ENCODE measurements at regions not wholly inside any gene's neighbourhood (a gene's known extent, or its start where the extent isn't known, plus 50 kb on each side); places are given as distances from the start of the nearest gene placed in this dataset.

DNA sequence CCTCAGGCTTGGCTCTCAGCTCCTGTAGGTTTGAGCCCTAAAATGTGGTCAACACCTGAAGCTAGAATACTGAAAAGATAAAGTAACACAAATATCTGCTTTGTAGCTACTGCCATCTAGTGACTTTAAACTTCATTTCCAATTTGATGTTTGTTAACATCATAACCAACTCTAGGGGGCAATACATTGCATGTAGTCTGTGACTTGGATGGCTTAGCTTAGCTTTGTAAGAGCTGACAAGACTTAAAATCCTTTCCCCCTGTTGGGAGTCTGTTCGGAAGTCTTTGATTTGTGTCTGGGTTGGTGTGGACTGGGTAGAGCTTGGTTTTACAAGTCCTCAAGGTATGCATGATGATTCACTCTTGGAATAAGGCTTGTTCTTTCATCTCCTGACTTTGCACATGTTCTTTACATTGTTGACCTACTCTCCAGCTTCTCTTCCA is 51.7 kb downstream of the SCN11A start:
- peak; percentile 72 for DNase-seq

DNA sequence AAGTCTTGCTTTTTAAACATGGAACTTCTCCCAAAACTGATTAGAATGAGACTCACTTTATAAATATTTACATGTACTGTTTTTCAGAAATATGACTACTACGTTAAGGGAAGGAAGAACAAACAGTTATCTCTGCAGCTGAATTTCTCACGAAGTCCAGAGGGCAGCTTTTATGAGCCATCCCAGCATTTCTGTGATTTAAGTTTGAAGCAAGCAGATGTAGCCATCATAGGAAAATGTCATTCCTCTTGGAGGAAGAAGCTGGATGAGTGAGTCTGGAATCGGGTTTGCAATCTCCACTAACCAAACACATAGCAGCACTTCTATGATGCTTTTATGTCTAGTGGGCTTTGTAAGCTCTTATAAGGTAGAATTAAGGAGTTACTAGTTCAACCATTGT is 53.7 kb downstream of the SCN11A start:
- no peak for DNase-seq

DNA sequence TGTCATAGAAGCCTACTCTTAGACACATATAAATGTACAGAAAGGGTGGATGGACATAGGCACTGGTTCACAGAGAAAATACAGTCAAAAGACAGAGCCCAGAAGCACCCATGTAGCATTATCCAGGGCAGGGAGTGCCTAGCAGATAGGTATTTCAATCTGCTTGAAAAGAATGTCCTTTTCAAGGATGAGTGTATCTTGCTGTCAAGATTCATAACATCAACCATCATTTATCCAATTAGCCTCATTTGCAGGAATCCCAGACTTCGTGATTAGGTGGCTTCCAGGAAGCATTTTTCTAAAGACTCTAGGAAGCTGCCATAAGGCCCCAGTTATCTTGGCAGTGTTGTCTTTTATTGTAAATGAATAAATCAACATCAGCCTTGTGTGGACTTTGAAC is 55.6 kb downstream of the SCN11A start:
- DNase-seq = no peak

DNA sequence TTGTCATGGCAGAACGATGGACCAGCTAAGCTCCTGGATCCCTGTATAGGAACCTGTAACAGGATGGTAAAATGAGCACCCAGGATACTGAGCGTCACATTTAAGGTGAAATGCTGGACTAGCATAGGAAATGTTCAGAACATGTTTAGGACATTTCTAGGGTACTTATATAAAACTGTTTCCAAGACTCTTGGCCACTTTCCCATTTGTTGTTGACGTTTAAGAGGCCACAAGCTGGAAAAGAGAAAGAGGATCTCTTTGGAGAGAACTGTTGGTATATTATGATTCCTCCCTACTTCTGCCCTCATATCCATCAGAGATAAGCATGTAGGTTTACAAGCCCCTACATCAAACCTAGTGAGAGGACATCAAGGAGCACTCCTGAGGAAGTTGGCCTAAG is 57.5 kb downstream of the SCN11A start:
- DNase-seq = no peak

DNA sequence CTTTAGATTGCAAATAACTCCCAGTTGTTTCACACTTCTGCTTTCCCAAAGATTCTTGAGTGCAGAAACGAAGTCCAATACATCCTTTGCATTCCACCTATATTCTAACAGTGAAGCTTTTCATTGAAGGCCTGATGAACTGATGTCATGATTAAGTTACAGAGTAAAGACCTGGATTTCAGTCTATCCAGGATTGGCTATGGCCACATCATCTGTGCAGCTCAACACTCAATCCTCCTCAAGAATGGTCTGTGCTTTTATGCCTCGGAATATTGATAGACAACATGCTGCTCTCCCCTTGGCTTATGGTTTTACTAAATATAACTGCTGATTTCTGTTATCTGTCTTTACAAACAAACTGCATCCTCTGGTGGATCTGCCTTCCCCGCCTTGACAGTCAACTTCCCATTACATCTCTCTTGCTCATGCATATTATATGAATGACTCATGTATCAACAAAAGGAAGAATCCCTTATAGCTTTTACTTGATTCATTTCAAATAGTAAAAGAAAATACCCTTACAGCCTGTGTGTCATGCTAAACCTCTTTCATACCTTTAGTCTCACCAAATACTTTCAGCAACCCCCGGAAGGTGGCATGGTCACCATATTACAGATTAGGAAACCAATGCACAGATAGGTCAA is 59.5 kb downstream of the SCN11A start:
- no peak for DNase-seq

DNA sequence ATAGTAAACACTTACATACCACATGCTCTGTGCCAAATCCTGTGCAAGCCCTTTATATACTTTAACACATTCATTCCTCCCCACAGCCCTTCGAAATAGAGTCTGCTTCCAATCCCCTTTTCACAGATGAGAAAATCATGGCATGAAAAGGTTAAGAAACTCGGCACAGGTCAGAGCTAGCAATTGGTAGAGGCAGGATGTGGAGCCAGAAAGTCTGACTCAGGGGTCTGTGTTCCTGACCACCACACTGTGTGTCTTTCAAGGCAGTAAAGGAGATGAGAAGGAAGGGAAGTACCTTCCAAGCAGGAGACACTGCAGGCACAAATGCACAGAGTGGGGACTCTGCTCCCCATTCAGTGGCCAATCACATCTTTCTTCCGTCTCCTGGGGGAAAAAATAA is 61.1 kb downstream of the SCN11A start:
- DNase-seq = no peak

DNA sequence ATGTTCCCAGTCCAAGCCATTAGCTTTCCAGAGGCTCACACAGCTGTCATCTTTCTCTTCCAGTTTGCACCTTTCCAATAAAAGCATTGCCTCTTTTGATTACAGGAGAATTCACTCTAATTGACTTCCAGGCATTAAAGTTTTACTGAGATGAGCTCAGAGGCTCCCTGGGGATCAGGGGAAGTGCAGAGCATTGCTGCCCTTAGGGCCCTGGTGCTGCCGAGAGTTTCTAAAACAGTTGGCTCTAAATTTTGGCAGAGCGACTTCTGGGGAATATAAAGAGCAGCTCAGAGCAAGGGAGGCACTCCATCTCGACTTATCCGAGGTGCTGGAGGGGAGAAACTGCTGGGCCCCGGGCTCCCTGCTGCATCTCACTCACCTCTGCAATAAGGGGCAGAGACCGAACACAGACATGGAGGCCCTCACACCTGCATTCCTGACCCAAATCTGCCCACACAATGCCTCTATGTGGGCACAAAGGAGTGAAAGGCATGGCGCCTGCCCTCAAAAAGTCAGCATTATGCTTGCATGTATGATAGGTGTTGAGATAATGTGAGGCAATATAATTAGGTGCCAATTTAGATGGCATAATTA is 61.7 kb downstream of the SCN11A start:
- no peak for DNase-seq

DNA sequence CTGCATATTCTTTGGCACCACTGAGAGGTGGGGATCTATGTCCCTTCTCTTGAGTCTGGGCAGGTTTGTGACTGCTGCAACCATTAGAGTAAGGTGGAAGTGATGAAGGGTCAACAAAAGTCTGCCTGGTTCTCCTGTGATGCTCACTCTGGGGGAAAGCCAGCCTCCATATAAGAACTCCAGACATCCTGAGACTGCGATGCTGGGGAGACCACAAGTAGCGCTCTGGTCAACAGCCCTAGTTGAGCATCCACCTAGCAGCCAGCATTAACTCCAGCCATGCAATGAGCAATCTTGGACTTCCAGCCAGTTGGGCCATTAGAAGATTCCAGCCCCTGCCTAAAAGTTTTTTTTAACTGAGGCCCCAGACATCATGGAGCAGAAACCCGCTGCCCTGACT is 62.8 kb downstream of the SCN11A start:
- DNase-seq = no peak

DNA sequence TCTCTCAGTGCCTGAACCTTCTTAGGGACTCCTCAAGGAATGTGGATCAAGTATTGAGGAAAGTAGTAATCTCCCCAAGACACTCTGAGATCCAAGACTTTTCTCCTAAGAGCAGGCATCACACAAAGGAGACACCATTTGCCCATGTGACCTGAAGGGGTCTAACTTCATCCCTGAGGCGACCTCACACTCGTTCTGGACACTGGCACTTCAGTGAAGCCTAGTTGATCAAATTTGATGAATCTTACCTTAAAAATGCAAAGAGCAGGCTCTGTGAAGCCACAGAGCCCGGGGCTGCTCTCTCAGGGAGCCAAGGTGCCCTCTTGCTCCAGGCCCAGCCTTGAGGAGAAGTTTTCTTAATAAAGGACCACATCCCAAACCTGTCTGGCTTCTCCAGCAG is 64.3 kb downstream of the SCN11A start:
- DNase-seq = no peak

DNA sequence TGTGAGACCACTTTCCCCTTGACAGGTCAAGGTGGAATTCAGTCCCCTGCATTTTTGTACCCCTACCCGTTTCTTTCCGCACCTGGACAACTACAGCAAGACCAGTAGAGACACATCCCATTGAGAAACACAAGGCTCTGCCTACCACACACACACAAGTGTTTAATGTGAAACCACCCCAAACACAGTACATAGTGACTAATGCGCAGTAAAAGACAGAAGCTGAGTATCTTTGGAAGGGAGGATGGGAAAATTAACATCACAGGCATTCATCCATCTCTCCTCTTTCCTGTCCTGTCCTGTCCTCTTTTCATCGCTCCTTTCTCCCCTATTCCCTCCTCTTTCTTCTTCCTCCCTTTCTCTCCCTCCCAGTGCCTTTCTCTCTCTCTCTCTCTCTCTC is 64.8 kb downstream of the SCN11A start:
- DNase-seq = no peak

DNA sequence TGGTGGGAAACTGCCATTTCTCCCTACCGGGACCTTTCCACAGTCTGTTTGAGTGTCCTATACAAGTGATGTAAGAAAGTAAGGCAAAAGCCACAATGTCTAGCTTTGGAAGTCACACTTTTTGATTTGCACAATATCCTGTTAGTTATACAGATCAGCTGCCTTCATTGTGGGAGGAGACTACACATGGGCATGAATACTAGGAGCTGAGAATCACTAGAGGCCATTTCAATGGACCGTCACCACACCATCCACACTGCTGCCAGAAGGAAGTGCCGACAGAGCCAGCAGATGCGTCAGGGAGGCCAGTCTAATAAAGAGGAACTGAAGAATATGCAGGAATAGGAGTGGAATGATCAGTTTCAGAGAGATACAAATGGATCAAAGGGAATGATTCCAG is 65.8 kb downstream of the SCN11A start:
- DNase-seq = peak; percentile 28

DNA sequence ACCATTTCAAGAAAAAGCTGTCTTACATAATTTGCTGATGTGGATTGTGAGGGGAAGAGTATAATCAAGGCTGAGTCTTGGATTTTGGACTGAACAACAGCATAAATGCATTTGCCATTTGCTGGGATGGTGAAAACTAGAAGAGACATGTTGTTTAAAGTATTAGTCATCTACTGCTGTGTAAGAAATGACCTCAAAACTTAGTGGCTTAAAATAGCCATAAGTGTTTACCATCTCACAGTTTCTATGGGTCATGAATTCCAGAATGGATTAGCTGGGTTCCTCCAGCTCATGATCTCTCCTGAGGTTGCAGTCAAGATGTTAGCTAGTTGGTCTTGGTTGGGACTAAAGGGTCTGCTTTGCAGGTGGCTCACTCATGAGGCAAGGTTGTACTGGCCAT is 66.2 kb downstream of the SCN11A start:
- DNase-seq = no peak

DNA sequence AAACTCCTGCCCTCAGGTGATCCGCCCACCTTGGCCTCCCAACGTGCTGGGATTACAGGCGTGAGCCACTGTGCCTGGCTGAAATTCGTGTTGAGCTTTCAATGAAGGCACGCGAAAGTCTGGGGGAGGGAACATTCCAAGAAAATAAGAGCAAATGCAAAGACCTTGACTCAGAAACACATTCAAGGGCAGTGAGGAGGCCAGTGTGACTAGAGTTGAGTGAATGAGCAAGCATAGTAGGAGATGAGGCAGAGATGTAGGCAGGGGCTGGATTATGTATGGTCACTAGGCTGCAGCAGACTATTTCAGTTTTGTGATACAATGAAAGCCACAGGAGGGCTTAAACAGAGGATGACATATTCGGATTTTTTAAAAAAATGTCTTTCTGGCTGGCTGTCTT is 67.0 kb downstream of the SCN11A start:
- DNase-seq = no peak

DNA sequence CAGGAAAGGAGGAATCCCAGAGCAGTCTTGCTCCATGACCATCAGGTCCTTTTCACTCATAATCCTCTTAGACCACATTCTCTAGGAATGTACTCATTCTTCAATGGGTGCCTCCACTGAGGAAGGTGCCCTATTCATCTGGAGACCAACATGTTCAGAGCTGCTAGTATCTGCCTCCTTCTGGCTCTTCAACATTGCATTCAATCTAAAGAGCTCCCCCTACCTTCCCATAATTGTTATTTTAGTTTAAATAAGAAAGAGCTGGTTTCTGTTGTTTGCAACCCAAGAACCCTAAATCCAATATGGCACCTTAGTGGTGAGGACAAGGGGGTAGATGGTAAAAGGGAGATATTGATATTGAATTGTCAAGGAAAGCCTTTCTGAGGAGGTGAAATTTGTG is 67.6 kb downstream of the SCN11A start:
- DNase-seq = no peak

DNA sequence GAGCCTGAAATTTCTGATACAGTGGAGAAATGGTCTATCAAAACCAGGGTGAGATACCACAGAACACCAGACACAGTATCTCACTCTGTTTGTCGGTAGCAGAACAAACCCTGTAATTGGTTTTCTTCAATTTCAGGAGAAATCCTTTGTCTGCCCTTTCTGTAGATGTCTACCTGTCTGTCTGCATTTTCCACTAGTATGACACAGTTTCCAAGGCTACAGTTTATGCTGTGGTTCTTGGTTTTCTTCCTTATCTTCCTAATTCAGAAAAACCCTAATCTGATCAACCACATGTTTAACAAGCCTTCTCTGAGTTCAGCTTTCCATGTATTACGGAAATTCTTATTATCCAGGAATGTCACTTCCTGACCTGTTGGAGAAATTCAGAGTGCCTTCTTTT is 70.8 kb downstream of the SCN11A start:
- no peak for DNase-seq

DNA sequence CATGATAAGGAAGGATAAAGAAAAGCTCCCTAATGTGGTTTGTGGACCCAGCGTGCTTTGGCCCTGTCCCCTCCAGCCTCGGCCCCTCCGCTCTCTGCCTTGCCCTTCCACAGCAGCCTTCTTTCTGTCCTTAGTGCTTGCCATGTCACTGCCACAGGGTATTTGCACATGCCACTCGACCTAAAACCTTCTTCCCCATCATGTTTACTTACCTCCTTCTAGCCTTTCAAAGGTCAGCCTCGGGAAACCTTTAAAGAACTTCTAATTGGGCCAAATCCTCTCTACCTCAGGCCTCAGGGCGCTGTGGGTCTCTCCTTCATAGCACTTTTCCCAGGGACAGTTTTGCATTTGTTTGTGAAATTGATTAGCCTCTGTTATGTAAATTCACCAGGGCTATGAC is 73.0 kb downstream of the SCN11A start:
- no peak for DNase-seq

DNA sequence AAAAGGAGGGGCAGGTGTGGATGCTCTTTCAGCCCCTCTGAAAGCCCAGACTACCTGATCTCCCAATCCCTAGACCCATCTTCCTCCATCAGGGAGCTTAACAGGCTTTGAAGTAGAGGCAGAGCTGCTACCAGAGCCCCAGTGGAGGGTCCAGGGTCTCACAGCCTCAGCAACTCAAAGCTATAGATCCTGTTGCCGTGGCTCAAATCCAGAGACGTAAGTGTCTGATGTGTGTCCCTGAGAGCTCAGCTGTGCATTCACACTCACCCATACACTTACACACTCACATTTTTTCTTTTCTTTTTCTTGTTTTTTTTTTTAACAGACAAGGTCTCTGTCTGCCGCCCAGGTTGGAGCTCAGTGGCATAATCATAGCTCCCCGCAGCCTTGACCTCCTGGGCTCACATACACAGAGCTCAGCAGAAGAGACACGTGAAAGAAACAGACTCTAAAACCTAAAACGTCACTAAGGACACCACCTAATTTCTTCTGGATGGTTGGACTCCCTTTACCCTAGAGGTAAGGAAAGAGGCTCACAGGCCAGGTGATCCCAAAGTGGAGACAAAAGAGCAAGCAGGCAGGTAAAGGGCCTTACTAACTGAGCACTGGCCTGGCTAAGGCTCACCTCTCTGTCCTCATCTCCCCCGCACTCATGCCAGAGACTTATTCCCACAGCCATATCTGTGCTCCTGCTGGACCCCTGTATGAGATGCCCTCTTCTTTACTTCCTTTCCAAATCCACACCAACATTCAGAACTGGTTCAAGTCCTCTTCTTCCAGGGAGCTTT is 80.7 kb downstream of the SCN11A start:
- no peak for DNase-seq

DNA sequence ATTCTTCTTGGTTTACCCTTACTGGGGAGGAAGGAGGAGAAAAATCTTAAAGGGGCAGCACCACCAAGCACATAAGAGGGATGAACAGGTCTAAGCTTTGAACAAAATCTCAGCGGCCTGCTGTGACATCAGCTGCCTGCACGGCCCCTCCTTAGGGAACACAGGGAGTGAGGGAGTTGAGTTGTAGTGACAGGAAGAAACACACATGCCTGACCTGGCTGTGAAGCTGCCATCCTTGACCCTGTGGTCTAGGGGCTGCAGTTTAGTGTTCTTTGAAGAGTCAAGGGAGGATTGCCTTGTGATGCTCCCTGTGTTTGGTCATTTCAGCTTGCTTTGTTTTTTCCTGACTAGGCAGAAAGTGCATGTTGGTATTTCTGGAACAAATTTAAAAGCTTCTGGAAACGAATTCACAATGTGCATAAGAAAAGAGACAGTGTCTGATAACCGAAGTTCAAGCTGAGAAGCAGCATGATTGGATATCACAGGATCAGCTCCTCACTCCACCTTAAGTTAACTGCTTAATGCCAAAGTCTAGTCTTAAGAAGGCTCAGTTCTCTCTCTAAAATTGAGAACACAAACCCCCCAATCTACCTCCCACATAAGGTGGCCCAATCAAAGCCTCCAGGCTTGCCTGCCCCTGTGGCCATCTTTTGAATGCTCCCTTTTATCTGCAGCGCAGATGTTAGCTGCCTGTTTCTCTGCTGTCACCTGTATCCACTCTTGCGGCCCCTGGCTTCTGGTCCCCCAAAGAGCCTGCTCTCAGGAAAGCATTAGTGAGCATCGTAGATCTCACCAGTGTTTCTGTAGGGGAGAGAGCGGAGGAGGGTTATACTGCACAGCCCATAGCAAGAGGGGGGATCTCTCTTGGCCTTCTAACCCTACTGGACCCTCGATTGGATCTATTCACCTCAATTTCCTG is 82.2 kb downstream of the SCN11A start:
- no peak for DNase-seq

DNA sequence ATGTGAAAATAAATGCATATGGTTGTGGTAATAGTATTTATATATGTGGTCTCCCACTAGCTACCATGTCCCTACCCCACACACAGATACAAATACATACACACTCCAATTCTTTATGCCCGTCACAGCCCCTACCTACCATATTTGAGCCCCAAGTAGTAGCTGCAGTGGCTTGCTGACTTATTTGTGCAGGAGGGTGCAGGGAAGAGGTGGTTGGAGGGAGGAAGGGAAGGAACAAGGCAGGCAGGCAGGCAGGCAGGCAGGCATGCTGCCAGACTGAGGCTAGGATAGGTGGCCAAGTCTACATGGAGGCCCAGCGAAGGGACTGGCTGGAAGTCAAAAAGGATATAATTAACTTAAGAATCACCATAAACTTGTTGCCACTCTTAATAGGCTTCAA is 82.9 kb downstream of the SCN11A start:
- DNase-seq = no peak

DNA sequence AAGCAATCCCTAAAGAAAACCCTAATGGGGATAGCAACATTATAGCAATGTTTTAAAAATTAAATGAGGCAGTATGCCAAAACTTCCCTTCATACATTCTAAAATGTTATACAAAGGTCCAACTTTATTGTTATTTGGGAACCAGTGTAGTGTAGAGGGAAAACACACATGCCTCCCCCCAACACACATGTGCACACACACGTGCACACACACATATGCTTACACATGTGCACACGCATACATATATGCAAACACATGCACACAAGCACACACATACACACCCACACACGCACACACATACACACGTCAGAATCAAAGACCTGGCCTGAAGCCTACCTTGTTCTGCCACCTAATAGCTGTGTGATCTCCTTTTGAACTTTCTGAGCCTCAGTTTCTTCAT is 83.3 kb downstream of the SCN11A start:
- DNase-seq = no peak

DNA sequence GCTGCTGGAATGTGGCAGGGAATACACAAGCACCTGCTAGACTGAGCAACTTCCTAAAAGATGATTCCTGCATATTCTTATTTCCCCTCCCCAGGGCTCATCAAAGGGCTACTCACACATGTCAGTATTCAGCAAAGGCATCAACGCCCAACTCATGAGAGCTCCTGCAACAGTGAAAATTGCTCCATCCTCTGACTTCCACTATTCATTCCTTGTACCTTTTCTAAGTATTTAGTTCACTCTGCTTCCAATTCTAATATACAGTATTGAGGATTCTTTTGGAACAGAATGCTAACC is 84.1 kb downstream of the SCN11A start:
- DNase-seq = no peak

DNA sequence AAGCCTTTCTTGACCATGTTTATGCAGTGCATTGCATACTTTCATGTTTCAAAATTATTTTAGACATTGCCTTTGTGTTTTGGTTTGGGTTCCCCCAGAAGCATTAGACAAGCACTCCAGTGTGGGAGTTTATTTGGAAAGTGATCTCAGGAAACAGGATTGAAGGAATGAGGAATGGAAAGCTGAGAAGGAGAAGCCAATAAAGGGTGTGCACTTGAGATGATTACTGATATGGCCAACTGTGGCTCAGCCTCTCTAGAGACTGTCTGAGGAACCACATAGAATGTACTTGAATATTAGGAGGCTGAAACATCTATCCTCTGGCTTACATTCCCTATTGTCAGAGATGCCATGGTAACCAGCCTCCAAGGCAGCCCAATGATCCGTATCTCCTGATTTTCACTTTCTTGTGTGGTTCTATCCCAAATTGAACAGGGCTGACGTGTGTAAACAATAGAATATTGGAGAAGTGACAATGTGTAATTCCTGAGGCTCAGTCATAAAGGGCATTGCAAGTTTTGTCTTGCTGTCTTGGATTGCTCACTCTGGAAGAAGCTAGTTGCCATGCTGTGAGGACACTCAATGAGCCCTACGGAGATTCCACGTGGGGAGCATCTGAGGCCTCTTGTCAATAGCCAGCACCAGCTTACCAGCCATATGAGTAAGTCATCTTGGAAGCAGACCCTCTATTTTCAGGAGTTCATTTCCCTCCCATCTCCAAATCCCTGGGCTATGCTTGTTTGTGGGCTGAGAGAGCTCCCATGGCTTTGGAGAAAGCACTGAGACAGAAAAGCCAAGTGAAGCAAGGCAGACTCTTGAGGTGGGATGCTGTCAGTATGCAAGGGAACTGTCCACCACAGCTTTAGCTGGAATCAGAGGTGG is 84.7 kb downstream of the SCN11A start:
- DNase-seq = no peak

DNA sequence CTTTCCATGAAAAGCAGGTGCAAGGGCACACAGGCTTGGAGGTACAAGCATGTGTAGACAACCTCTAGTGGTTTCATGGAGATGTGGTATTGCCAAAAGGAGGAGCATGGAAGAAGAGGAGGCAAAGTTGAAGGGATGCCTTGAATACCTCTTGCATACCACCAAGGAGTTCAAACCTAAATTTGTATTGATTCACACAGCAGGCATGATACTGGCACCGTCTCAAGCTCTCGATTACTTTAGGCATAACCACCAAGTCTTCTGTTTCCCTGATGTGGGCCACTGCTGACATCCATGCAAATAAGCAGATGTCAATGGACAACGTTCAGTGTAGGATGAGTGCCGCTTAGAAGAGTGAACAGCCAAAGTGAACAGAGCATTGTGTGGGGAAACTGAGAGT is 87.1 kb downstream of the SCN11A start:
- DNase-seq = no peak

Measured in MV-4-11 (cell line).